Astrocyte of the hippocampus (primary cell): ENCODE measurements at regions not wholly inside any gene's neighbourhood (a gene's known extent, or its start where the extent isn't known, plus 50 kb on each side); places are given as distances from the start of the nearest gene placed in this dataset.
A peak's percentile ranks its signal among the peaks of the same experiment; 100 is the strongest.
"Not testable (repeated sequence)": the region's sequence is repeated elsewhere in the genome, so short reads cannot be mapped to it uniquely, and the experiment has no call there.

Experiments
- DNase-seq: peaks from one replicate; pipeline ENCODE4 v3.0.0; 2011; ENCODE audit warnings: low read depth, low spot score

DNA sequence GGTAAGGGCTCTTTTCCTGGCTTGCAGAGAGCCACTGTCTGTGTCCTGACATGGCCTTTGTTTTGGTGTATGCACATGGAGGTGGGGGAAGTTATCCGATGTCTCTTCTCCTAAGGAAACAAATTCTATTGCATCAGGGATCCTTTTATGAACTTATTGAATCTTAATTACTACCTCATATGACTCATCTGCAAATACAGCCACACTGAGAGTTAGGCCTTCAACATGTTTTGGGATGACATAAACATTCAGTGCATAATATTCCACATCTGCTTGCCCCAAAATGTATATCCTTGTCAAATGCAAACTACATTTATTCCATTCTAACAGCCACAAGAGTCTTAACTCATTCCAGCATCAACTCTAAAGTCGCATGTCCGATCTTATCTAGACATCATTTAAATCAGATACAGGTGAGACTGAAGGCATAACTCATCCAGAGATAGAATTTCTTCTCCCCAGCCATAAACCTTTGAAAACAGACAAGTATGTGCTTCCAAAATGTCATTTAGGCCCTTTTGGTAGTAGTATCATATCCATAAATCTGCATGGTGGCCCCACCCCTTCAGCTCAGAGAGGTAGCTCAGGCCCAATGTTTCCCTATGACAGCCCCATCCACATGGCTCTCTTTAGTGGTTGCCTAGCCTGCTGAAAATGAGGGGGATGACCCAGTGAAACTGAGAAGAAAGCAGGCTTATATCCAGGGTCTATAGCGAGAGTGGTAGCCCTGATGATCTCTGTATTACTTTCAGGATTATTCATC is 289.5 kb upstream of the ALCAM start:
- no peak for DNase-seq

DNA sequence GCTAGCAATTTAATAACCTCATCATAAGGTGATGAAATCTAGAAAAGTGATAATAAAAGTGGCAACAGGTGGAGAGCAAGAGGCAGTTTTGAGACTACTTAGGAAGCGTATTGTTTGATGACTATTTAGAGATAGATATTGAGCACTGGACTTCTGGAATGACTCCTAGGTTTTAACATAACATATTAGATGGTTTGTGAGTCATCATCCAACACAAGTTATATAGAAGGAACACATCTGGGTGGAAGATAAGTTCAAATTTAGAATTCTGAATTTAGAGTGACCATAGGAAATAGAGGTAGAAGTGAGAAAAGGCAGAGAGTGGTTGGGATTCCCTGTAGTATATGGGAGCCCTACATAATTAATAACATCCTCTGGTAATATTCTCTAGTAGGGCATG is 282.8 kb upstream of the ALCAM start:
- DNase-seq = no peak

DNA sequence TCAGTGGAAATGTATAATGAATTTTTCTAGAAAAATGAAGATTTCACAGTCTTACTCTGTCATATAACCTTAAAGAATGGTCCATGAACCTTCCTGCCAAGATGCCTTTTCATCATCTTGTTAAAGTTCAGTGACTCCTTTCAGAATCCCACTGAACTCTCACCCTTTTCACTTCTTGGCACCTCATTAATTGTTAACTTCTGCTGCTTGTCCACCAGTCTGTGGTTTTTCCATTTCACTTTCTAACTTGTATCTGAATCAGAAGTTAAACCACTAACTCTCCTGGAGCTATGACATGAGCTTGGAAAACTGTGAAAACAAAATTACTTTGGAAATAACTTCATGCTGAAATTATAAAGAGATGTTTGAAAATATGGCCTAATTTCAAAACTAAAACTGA is 281.2 kb upstream of the ALCAM start:
- DNase-seq = peak; percentile 41

DNA sequence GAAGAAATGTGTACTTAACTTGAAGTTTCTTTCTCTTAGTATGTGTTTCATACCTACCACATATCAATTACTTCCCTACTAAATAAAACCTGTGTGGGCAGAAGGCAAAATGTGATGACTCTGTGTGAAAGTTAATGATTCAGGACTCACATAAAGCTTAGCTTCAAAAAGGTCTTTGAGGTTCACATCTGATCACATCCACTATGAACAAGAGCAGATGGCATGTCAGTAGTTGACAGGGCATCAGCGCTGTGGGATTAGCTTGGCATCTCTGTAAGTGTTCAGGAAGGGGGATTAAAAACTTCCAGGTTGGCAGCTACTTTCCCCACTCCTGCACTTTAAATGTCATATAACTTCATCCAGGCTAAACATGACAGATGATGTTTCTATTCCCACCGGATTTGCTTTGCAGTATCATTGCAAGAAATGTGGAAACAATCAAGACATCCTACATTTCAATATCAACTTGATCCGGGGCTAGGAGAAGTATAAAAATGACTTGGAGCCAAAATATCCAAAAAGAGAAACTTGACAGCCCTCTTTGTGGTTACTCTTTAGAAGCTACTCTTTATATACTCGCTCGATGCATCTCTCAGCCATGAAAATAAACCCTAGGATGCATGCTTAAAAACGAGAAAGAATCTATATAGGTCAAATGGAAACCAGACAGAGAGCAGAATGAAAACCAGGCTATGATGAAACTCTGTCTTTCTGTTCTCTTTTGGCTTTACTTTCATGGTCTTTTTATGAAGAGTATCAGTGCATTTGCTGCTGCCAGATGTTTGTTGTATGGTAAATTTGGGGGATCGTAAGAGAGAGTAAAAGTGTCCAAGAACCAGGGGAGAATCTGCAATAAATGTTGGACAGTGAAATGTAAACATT is 273.1 kb upstream of the ALCAM start:
- DNase-seq = no peak

DNA sequence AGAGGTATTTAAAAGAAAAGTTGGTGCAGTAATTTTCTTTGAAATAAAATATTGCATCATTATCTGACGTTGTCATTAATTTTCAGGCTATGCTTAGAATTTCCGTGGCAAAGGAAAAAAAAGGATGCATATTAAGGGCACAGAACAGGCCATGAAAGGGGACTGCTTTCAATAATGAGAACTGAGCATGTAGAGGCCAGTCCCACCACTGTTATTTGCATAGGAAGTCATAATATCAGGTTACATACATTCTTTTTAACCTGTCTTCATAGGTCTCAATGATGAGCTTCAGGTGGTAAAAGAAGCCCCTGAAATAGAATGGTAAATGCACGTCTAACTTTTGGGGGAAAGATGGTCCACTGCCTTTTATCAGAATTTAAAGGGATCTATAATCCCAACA is 272.1 kb upstream of the ALCAM start:
- no peak for DNase-seq

DNA sequence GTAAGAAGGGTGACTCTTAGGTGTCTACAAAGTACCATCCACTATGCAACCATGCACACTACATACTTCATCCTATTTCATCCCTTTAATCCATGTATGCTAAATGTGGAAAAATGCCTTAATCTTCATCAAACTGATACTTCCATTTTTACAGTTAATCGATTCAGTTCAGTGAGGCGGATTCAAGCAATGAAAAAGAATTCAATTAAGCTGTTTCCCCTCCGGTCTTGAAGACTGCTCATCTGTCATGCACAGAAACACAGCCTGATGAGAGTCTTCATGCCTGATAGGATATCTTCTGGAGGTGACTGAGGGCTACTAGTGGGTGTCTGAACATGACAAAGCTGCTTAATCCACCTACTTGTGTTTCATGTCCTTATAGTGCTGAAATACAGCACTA is 270.6 kb upstream of the ALCAM start:
- no peak for DNase-seq

DNA sequence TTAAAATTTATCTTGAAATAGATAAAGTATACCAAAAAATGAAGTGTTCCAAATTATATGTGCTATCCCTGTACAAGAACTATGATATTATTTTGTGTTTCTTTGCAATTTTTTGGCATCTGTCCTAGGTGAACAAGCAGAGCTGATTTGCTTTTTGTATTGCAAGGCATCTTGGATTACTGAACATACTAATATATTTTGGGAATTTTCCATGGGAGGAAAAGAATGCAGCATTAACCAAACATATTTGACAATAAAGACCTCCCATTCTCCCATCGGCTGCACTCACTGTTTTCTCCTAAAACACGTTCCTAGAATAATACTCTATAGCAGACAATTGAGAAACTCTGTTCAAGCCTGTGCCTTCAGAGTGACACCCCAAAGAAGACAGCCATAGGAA is 265.1 kb upstream of the ALCAM start:
- DNase-seq = no peak

DNA sequence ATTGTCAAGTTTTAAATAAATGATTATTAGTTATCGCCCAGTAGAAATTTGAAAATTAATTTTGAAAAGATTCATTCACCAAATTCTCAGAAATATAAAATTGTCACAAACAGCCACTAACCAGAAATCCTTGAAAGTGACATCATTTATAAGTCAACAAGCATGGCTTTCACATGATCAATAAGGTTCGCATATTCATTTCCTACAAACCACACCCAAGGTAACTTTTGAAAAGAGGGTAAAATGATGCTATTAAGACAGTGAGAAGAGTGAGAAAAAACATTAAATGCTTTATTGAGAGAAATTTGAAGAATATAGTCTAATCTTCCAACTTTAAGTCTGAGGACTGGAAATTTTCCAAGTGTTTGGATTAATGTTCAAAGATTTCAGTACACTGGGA is 263.6 kb upstream of the ALCAM start:
- DNase-seq = no peak

DNA sequence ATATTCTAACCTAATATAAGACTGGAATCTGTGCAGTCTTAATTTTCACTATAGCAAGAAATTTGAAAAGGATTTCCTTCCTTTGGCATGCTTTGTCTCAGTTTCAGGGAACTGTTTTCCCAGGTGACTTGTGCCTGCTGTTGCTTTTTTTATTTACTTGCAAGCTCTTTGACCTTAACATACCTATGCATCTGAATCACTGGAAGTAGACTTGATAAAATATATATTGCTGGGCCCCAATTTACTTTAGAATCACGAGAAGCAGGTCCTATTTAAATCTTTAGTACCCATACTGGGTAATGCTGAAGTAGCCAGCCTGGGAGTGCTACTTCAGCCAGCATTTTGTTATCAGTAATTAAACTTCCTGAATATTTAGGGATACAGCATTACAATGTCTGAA is 257.9 kb upstream of the ALCAM start:
- no peak for DNase-seq

DNA sequence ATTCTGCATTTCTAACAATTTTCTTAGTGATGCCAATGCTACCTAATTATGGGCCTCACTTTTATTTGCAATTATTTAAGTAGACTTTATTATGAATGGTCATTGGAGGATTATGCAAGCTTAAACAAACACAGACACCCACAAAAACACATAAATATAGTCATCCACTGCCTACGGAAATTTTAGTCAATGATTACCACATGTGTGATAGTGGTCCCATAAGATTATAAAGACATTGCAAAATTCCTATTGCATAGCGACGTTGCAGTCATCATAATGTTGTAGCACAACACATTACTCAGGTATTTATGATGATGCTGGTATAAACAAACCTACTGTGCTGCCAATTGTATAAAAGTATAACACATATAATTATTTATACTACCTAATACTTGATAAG is 247.8 kb upstream of the ALCAM start:
- DNase-seq = no peak

DNA sequence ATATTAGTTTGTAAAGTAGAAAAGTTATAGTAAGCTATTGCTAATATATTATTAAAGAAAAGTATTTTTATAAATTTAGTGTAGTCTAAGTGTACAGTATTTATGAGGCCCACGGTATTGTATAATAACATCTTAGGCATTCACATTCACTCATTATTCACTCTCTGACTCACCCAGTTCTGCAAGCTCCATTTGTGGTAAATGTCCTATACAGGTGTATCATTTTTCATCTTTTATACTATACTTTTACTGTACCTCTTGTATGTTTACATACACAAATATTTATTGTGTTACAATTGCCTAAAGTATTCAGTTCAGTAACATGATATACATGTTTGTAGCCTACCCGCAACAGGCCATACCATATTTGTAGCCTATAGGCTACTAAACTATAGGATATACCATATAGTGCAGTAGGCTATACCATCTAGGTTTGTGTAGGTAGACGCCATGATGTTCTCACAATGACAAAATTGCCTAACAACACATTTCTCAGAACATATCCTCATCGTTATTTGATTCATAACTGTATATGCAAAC is 246.8 kb upstream of the ALCAM start:
- DNase-seq = no peak

DNA sequence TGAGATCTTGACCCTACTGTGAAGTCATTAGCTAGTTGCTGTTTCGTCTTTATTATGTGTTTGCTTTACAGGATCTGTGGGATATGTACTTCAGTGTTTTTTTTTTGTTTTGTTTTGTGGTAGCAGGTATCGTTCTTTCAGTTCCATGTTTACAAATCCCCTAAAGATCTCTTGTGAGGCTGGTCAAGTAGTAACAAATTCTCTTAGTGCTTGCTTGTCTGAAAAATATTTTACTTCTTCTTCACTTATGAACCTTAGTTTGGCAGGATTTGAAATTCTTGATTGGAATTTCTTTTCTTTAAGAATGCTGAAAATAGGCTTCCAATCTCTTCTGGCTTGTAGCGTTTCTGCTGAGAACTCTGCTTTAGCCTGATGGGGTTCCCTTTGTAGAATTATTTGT is 235.8 kb upstream of the ALCAM start:
- no peak for DNase-seq

DNA sequence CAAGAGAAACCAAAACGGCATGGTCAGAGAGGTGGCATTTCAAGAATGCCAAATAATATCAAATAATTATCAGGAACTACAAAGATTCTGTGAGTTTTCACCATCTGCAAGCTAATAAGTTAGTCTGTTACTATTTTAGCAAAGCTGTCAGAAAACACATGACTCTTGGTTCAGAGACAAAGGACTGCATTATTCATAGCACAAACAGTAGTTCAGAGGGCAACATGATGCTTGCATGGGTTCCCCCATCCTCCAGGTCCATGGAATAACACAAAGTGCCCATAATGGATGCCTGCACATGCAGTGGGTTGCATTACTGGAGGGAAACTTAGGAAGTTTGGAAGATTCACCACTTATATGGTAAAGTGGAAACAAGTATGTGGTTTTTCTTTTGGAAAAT is 228.8 kb upstream of the ALCAM start:
- DNase-seq = peak; percentile 11

DNA sequence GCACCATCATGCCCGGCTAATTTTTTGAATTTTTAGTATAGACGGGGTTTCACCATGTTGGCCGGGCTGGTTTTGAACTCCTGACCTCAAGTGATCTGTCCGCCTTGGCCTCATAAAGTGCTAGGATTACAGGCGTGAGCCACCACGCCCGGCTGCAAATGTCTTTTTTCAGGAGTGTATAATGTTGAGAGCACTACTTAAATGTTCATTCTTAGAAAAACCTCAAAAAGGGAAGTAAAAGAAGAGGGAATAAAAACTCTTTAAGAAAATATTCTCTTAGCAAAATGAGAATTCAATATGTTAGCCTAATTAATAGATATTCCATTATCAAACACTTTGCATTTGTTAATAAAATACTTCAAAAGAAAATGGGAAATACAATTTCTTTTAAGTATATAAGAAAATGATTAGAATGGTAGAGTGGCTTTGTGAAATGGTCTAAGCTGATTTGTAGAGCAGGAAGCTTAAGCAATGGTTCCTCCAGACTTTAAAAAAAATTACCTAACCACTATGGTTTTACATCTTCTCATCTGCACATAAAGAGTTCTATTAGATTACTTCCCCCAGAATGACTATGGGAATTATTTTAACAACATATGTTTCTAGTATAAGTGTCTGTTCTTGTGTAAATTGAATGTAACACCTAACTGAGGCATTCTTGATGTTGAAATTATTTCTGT is 226.7 kb upstream of the ALCAM start:
- DNase-seq = no peak

DNA sequence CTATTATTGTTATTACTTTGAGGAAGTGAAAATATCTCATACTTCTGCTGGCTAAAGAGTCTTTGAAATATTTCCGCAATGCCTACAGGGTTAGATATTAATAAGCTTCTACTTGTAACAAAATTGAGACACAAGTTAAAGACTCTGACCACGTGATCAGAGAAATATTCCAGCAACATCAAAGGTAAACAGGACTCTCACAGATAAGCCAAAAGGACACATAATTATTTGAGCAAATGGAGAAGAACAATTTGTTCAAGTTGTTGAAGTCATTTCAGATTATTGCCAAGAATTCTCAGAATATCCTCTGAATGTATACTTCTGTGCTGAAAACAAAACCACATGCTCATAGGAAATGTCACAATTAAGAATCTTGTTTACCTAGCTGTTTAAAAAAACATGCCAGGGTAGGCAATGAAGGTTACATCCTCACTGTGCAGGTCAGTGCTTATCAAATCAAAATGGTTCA is 225.8 kb upstream of the ALCAM start:
- peak; percentile 33 for DNase-seq

DNA sequence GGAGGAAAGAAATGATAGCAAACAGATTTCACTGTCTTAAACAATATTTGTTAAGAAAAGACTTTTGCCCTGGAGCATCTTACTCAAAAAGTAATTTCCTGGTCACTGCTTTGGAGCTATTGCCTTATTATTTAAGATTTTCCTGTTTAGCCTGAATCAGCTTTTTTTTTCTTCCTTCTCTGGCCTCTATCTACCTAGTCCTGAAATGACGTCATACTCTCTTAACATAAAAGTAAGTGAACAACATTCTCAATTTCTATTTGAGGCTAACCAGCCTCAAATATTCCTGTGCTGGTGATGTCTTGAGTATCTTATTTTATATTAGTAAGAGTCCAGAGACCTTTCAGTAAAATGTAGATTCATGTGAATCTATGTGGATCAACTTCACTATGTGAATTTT is 221.9 kb upstream of the ALCAM start:
- DNase-seq = no peak

DNA sequence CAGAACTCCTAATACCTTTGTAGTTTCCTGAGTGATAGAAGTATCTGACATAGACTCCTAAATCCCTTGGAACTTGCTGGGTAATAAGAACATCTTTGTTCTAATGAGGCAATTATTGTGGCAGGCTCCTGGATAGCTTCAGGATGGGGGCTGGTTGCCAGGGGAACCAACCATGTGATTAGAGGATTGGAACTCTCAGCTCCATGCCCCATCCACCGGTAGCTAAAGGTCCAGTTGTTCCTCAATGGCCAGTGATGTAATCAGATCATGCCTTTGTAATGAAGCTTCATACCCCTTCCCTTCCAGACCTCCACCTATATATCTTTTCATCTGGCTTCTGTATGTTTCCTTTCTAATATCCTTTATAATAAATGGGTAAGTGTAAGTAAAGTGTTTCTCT is 221.2 kb upstream of the ALCAM start:
- no peak for DNase-seq

DNA sequence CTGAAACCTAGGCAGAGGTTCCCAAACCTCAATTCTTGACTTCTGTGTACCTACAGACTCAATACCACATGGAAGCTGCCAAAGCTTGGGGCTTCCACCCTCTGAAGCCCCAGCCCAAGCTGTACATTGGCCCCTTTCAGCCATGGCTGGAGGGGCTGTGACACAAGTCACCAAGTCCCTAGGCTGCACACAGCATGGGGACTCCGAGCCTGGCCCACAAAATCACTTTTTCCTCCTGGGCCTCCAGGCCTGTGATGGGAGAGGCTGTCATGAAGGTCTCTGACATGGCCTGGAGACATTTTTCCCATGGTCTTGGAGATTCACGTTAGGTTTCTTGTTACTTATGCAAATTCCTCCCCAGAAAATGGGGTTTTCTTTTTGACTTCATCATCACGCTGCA is 217.5 kb upstream of the ALCAM start:
- DNase-seq = not testable (repeated sequence)

DNA sequence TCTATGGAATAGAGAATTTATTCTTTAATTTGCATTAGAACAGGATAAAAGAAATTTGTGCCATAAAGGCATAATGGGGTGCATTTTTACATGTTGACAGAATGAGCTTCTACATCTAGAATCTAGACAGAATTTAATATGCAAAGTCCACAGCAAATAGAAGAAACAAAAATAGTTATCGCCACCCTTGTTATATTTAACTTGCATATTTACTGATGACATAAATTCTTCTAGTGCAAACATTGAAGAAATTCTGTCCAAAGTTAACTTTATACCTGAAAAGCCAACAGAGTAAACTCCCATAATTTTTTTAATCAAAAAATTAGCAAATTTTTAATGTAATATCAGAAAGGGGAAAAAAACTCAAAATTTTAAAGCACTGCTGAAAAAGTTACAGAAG is 213.7 kb upstream of the ALCAM start:
- DNase-seq = no peak

DNA sequence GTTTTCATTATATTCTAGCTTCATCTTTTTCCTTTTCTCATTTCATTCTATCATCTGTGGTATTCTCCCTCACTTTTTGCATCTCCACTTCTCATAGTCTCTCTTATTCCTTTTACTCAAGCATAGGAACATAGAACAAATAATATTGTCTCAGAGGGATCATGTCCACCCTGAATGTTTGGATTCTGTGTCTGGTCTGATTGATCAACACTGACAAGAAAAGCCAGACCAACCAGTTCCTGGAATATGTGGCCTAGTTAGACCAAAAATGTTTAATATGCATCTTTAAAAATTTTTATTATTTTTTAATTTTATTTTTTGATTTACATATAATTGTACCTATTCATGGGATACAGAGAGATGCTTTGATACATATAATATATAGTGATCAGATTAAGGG is 212.0 kb upstream of the ALCAM start:
- DNase-seq = no peak

DNA sequence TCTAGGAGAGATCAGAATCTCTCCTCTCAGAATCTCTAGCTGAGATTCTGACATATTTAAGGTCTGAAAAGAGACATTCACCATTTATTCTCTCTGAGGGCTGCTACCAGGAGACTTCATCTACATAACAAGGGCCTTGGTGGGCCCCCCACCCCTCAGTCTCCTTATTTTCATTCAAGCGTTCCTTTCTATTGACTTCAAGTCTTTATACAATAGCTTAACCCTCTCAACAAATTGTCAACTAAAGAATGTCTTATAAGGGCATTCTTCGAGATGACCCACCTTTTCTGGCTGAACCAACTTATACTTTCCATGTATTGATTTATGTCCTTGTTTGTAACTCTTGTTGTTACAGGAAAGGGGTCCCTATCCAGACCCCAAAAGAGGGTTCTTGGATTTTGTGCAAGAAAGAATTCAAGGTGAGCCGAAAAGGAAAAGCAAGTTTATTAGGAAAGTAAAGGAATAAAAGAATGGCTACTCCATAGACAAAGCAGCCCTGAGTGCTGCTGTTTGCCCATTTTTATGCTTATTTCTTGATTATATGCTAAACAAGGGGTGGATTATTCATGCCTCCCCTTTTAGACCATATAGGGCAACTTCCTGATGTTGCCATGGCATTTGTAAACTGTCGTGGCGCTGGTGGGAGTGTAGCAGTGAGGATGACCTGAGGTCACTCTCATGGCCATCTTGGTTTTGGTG is 209.5 kb upstream of the ALCAM start:
- no peak for DNase-seq

DNA sequence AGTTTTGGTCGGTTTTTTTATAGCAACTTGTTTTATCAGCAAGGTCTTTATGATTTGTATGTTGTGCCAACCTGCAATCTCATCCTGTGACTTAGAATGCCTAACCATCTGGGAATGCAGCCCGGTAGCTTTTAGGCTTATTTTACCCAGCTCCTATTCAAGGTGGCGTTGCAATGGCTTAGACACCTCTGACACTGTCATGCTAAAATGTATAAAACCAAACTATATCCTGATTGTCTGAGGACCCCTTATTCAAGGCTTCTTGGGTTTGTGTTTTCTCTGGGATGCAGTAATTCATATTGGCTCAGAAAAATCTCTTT is 209.0 kb upstream of the ALCAM start:
- DNase-seq = no peak
